ENCODE measurements at regions not wholly inside any gene's neighbourhood (a gene's known extent, or its start where the extent isn't known, plus 50 kb on each side); places are given as distances from the start of the nearest gene placed in this dataset.

DNA sequence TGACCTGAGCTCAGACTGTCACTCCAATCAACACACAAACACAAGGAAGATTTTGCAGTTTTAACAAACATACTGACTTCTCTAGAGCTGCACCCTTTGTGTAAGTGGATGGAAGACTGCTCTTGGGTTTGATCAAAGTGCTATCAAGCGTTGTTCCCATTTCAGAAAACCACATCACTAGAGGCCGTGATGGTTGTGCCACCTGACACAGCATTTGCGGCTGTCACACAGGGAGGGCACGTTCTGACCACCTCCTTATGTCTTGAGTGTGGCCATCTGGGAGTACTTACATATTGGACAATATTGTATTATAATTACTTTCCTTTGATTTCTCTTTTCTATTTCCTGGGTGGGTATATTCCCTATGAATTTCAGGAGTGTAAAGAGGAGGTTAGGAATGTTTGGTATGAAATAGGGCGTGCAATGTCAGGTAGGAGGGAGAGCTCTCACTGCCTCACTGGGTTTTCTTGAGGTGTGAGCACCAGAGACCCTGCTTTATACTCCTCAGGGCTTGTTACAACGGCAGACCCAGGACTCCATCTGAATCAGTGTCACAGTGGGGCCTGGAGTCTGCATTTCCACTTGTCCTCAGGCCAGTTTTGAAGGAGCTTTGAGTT, 74.3 kb downstream of the SYNE3 start:
- DNase-seq (ENCODE audit: low read depth) = no peak

DNA sequence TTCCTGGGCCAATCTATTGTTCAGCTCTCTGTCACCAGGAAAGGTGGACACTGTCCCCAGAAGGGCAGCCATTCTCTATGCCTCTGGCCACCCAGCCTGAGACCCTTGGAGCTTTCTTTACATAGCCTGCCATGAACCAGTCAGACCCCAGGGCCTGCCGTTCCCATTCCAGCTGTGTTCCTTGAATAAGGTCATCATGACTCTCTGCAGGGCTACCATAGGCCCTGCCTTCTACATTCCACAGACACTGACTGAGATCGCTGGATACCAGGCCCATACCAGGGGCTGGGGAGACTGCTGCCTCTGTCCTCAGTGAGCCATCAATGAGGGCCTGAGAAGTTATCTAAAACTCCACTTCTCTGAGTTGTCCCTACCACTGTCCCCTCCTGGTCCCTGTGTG, 75.5 kb downstream of the SYNE3 start:
- no peak for DNase-seq (ENCODE audit: low read depth)

DNA sequence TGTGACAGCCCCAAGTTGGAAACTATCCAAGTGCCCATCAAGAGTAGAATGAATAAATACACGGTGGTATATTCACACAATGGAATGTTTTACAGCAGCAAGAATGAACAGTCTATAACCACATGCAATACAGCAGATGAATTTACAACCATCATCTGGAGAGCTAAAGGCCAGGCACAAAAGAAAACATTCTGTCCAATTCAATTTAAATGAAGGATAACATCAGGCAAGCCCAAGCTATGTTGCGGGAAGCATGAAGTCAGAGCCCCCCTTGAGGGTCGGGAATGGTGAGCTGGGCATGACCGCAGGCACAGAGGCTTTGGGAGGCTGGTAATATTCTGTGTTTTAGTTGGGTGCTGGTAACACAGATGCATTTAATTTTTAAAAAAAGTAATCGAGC, 76.0 kb downstream of the SYNE3 start:
- DNase-seq (ENCODE audit: low read depth) = no peak

DNA sequence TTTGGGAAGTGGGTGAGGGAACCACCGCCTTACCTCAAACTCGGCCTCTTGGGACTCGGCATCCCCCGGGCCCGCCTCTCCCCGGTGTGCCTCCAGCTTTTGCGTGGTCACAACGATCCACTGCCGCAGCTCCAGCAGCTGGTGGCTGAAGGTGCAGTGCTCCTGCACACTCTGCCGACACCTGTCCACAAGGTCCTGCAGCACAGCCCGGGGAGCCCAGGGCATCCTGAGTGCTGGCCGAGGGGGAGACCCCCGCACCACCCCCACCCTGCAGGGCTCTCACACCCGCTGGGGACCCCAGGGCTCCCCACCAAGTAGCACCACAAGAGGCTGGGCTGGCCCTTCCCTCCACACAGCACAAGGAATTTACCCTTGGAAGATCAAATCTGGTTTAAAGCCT, 76.6 kb downstream of the SYNE3 start:
- DNase-seq (ENCODE audit: low read depth) = no peak

DNA sequence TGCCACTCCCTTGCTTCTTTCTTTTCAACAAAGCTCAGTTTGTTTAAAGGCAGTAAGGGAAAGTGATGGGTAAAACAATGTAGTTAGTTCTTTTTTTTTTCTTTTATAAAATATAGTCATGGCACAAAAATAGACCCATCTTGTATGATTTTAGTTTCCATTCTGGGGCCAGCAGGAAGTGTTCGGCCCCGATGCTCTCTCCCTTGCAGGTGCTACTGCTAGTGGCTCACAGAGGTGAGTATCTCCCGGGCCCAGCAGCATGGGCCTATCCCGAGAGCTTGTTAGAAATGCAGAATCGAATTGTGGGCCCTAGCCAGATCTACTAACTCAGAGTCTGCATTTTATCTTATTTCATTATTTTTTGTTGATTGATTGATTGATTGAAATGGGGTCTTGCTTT, 78.7 kb downstream of the SYNE3 start:
- no peak for DNase-seq (ENCODE audit: low read depth)

DNA sequence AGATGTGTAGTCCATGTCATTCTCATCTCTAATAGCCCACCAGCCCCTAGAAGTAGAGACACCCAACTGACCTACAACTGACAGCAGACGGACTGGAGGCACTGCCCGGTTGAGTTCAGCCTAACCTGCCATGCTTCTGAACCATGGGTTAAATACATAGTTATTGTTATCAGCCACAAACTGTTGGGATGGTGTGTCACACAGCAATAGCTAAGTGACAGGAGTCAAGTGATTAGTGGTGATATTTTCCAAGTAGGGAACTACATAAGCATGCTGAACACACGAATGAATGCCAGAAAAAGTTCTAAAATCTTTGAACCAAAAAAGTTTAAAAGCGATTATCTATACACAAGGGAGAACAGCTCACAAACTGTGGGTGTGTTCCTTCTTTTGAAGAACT, 80.1 kb downstream of the SYNE3 start:
- DNase-seq (ENCODE audit: low read depth) = no peak

DNA sequence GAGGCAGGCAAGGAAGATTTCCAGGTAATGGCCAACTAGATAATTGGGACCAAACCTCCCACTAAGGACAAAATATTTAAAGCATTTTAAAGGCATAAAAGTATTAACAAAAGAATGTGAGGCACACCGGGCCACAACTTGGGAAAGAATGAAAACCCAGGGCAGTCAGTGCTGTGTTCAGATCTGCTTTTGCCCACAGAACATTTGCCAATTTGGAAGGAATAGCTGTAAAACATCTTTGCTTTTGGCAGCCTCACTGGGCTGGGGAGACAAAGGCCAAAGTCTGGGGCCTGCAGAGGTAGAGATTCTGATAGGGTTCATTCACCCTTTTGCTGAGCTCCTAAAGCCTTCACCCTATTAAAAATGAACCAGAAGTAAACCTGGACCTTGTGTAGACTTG, 82.3 kb downstream of the SYNE3 start:
- DNase-seq (ENCODE audit: low read depth) = no peak

DNA sequence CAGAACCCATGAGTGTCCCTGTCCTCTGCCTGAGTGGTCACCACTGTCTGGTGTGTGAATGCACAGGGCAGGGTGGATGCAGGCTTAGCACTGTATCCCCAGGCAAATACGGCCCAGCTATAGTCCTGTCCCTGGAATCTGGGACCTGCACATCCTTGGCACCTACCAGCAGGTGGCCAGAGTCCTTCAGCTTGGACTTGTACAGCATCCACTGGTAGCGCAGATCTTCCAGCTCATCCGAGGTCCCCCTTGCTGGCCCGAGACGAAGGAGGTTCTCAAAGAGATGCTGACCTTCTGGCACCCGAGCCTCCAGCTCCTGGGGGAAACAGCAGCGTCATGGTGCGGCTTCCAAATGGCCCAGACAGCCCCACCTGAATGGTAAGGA, 83.4 kb downstream of the SYNE3 start:
- DNase-seq (ENCODE audit: low read depth) = no peak

DNA sequence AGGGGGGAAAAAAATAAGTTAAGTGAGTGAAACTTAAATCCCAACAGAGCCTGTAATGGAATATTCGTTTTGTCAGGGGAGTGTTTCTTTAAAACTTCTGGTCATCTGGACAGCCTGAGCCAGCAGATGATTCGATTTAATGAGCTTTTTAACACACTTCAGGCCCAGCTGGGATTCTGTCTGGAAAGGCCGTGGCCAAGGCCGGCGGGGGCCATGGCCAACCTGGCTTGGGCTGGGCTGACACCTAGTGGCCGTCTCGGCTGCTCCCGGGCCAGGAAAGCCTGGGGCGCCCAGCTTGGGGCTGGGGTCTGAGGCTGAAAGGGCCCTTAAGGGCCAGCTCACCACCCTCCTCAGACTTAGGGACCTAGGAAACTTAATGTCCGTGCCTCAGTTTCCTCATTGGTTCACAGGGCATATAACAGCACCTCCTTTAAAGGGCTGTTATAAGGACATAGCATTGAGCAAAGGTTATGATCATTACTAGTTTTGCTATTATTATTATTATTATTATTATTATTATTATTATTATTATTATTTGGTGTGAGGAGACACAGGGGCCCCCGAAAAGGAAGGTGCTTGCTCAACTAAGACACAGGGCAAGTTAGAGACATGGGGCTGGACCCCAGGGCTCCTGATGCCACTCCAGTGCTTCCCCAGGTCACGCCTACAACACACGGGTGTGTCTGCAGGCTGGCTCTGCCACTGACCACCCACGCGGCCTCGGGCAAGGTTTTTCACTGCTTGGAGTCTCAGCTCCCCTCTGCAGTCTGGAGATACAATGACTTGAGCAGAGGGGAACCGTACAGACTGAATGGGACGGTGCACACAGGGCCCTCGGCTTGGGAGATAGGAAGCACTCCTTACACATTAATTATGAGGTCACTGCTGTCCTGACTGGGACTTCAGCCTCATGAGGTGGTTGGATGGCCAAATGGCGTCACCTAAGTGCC, 84.0 kb downstream of the SYNE3 start:
- DNase-seq (ENCODE audit: low read depth) = no peak

DNA sequence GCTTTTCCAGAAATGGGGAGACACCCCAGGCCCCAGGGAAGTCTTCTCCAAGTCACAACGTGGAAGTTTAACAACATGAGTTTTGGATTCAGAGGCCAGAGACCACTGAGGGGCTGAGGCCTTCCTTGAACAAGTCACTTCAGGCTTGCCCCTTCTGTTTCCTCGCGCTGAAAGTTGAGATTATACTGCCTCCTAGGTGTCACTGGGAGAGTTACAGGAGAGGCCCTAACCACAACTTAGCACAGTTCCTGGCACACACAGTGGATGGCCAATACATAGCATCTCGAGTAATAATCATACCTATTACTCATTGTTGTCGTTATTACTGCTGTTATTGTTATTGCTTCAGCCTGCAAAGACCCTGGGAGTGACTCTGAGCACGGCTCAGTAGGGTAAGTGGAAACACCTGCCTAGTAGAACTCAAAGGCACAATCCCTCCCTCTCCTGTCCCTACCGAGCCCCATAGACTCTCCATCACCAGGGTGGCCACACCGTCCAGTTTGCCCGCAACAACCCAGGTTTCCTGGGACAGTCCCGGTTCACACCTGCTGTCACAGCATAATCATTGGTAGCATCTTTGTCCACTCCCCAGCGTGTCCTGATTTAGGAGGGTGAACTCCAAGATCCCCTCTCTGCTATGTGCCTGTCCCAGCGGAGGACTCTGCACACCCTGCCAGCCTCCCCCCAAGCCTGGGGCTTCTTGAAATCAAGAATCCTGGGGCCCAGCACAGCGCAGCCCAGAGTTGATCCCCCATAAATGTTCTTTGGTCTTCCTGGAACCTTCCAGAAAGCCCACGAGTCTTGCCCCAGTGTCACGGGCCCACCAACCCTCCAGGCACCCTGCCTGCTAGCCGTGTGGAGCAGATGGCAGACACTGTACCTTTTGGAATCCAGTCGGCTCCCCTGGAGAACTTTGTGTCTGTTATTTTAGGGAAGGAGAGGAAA, 85.0 kb downstream of the SYNE3 start:
- no peak for DNase-seq (ENCODE audit: low read depth)

DNA sequence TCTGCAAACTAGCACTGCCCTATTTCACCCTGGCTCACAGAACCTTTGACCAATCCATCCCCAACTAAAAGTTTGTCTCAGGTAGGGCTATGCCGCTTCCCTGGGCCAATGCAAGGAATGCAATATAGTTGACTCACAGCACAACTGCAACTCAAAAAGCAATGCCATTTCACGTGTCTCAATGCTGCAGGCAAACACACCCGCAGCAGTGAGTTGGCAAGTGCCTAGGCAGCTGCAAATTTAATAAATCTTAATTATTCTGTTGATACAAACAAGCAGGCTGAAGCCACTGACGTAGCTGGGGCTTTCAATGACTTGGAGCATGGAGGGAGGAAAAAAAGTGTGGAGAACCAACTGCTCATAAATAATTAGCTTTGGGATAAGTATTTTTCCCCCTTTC, 87.9 kb downstream of the SYNE3 start:
- DNase-seq (ENCODE audit: low read depth) = no peak

DNA sequence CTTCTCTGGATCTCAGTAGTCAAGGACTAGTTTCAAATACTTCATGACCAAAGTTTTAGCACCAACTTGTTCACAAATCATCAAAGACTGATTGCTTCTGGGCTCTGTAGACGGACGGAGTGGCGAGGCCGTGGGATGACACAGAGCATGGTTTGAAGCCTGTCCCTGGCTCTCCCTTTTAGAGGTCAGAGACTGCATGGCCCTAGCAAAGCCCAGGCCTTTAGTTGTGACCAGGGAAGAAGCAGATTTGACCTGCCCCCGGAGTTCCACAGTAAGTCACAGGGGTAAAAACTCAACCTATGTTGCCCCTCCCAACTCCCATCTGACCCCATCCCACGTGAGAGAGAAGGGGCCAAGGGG, 90.4 kb downstream of the SYNE3 start:
- DNase-seq (ENCODE audit: low read depth) = no peak

DNA sequence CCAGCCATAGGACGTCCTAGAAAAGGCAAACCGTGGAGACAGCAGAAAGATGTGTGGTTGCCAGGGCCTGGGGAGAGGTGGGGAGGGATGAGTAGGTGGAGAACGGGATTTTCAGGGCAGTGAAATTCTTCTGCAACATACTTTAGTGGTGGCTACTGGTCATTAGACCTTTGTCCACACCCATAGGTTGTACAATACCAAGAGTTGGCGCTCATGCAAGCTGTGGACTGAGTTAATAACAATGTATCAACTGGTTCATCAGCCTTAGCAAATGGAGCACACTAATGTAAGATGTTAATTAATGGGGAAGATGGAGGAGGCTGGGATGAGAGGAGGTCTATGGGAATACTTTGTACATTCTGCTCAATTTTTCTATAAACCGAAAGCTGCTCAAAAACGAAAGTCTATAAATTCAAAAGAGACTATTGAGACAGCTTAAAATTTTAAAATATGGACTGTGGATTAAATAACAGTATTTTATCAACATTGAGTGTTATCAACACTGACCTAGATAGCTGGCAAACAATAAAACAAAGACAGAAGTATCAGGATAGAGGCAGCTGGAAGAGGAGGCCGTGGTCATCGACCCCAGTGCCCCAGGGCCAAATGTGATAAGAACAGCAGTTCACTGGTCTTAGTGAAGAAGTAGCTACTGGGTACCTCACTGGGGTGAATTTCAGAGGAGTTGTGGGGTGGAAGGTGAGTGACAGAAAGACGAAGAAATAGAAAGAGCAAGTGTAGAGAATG, 90.9 kb downstream of the SYNE3 start:
- DNase-seq (ENCODE audit: low read depth) = no peak

DNA sequence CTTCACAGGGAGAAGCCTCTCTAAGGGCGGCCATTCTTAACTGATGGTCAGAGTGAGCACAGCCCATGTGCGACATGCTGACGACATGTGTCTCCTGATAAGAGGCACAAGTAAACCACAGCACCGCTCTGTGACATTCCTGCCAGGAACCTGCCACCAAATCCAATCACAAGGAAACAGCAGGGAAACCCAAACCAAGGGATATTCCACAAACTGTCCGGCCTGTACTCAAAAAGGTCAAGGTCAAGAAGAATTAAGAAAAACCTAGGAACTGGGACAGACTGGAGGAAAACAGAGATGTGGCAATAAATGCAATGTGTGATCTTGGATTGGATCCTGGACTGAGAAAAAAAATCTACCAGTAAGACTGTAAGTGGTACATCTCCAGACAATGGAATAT, 91.9 kb downstream of the SYNE3 start:
- no peak for DNase-seq (ENCODE audit: low read depth)

DNA sequence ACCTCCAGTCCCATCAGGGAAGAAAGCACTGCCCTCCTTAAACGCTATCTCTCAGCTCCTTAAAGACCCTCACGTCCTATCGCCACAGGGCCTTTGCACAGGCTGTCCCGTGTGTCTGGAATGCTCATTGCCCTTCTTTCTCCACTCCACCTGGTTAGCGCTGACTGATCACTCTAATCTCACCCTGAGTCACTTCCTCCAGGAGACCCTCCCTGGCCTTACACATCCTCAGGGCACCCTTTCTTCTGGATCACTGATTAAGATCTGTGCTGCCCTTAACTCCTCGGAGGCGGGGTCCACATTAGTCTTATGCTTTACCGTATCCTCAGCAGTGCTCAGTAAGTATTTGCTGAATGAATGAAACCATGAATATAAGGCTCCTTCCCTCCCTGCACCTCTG, 94.7 kb downstream of the SYNE3 start:
- DNase-seq (ENCODE audit: low read depth) = no peak

DNA sequence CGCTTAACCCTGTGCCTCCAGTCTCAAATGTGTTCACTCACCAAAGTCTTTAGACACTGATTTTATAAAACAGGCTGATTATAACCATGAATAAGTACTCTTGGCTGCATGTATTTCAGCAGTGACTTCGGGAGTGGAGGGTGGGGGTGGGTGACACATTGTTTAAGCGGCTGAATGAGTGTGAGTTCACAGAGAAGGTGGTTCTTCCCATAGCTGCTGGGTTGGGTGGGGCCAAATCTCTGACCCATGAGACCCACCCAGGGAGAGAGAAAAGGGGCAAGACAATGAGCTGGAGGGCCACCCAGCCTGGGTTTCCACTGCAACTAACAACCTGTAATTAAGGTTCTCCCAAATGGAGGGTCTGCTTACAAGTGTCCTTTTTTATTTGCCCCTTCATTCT, 96.4 kb downstream of the SYNE3 start:
- no peak for DNase-seq (ENCODE audit: low read depth)

DNA sequence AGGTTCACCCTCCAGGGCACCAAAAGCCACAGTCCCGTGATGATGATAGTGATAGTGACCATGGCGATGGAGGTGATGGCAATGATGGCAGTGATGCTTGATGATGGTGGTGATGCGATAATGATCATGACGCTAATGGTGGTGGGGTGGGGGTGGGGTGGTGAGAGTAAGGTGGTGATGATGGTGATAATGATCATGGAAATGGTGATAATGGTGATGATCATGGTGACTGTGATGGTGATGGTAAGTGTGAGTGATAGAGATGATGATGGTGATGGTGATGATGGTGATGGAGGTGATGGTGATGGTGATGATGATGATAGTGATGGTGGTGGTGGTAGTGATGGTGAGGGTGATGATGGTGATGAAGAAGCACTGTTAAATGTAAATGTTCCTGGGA, 96.9 kb downstream of the SYNE3 start:
- DNase-seq (ENCODE audit: low read depth) = no peak

DNA sequence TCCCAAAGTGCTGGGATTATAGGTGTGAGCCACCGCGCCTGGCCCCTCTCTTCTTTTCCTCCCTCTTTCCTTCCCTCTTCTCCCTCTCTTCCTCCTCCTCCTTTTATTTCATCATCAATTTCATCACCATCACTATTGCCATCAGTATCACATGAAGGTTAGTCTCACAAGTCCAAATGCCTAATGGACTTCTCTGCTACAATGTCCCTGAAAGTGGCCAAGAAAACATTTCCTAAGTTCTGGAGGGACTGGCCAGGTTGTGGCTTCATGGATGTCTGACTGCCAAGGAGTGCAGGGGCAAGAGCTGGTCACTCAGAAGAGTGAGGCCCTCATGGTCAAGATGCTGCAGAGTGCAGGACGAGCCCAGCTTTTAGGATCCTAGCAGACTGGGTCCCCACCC, 97.6 kb downstream of the SYNE3 start:
- DNase-seq (ENCODE audit: low read depth) = no peak

DNA sequence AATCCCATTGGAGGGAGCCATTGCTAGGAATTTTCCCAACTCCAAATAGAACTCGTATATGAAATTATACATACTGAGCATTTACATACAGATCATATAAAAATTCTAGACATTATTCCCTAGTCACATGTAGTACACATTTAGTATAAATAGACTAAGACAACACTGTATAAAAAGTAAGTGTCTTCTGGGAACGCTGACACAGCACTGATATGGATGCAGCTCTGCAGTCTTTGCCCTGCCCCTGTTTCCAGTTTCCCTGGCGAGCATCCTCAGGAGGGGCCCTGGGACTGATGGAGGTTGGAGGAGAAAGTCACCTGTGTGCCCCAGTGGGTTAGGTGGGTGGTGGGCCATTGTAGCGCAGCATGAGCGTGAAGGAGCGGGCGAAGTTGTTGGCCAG, 97.8 kb upstream of the CLMN start:
- DNase-seq (ENCODE audit: low read depth) = no peak

DNA sequence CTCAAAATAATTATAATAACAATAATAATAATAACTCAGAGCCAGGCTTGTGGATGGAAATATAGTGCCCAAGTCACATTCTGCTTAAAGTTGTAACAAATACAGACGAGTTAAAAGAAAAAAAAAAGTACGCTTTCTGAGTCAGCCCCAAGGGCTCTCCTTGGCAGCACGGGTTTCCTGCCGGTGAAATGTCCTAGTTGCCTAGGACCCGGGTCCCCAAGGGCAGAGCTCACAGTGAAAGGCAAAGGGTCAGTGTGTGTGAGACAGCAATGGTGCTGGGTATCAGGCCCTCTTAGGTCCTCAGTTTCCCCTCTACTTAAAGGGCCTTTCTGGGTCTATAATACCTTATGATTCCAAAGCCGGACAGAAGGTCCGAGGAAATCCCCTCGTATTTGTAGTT, 96.3 kb upstream of the CLMN start:
- no peak for DNase-seq (ENCODE audit: low read depth)

DNA sequence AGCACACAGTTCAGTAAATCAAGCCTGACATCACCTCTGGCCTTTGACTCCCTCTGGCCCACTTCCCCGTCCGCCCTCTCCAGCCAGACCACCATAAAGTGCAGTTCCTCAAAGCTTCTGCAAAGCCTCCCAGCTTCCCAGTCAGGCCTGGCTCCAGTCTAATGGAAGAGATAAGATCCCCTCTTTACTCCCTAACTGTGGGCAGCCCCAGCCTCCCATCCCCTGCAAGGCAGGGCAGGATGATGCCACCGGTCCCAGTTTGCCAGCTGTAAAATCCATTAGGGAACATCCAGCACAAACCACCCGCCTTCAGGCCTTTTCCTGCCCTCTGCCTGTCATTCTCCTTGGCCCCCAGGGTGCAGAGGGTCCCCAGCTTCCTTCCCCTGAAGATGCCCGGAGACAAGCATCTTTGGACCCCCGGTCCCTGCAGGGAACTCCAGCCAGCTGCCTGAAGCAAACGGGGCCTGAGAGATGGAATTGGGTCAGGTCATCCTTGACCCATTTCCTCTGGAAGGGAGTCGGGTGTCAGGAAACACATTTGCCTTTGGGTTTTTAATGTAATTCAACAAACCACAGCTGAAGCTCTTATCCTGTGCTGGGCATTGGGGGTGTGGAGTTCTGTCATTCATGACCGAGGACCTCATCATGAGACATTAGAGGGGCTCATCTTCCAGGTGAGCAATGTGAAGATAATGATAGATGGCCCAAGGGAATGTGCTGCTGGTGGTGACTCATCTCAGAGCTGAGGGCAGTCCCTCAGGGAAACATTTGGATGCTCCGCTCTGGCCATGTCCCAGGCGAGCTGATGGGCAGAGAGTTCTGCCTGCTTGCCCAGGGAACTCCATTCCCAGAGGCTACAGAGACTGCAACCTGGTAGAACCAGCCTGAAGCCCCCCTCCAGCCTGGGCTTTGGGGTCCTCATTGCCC, 93.8 kb upstream of the CLMN start:
- DNase-seq (ENCODE audit: low read depth) = no peak

Data from activated gamma-delta T cell treated with anti-CD3 and anti-CD28 coated beads, Interleukin-2, amount 50 U/mL, for 16 hours (primary cell).